ENCODE measurements at regions not wholly inside any gene's neighbourhood (a gene's known extent, or its start where the extent isn't known, plus 50 kb on each side); places are given as distances from the start of the nearest gene placed in this dataset.

GRCh38 chr5:61755726-61756222 is 423.7 kb downstream of the ZSWIM6 start:
- no peak overlapping the region for H3K4me3 ChIP-seq
- no peaks in the 10 kb centered on the region for H3K27me3 ChIP-seq
- no peak overlapping the region for H3K27ac ChIP-seq
- H3K9me3 ChIP-seq: no peaks in the 10 kb centered on the region
- no peak for DNase-seq
- no peaks in the 10 kb centered on the region for H3K4me1 ChIP-seq
- no peaks in the 10 kb centered on the region for H3K36me3 ChIP-seq (ENCODE audit: low read depth, missing control alignments)
- intact Hi-C loops (cut with DNase I; ENCODE audit: low total_unique reads): no loop called here
- WGBS, 2 donors: 89 to 92% methylated on average over 4 of the region's 4 CpGs
- no peak for TF ChIP-seq POLR2A (IDR thresholded peaks at IDR 0.05)
- TF ChIP-seq, protein P1, sequence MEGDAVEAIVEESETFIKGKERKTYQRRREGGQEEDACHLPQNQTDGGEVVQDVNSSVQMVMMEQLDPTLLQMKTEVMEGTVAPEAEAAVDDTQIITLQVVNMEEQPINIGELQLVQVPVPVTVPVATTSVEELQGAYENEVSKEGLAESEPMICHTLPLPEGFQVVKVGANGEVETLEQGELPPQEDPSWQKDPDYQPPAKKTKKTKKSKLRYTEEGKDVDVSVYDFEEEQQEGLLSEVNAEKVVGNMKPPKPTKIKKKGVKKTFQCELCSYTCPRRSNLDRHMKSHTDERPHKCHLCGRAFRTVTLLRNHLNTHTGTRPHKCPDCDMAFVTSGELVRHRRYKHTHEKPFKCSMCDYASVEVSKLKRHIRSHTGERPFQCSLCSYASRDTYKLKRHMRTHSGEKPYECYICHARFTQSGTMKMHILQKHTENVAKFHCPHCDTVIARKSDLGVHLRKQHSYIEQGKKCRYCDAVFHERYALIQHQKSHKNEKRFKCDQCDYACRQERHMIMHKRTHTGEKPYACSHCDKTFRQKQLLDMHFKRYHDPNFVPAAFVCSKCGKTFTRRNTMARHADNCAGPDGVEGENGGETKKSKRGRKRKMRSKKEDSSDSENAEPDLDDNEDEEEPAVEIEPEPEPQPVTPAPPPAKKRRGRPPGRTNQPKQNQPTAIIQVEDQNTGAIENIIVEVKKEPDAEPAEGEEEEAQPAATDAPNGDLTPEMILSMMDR (IDR thresholded peaks at IDR 0.05): no peak

DNA sequence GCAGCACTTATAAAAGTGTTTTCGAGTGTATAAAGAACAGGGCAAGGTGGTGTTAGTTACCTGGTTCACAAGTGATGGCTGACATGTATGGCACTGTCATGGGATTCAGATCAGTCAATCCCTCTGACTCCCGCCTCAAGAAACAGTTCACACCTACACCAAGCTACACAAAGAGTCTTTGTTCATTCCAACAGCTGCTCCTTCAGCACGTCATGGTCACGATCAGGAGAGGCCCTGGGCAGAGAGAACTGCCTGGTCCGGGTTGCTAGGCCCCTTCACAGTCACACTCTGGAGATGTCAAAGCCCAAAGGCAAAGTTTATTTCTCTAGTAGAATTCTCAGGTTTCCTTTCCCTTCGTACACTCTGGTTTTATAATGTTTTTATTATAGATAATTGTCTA is 426.7 kb downstream of the ZSWIM6 start:
- 68 to 80% methylated on average over 6 of the region's 6 CpGs for WGBS, 2 donors
- no peak for TF ChIP-seq POLR2A (IDR thresholded peaks at IDR 0.05)
- TF ChIP-seq, protein P1 (IDR thresholded peaks at IDR 0.05): no peak
- Histone ChIP-seq H3K27me3 (no peaks in the 10 kb centered on the region), H3K9me3 (no peaks in the 10 kb centered on the region), H3K4me1 (no peaks in the 10 kb centered on the region), H3K4me3 (no peak overlapping the region), H3K36me3 (ENCODE audit: low read depth, missing control alignments) (no peaks in the 10 kb centered on the region), H3K27ac (no peak overlapping the region)
- peak; percentile 58 for DNase-seq
- intact Hi-C loops (cut with DNase I; ENCODE audit: low total_unique reads): no loop called here

DNA sequence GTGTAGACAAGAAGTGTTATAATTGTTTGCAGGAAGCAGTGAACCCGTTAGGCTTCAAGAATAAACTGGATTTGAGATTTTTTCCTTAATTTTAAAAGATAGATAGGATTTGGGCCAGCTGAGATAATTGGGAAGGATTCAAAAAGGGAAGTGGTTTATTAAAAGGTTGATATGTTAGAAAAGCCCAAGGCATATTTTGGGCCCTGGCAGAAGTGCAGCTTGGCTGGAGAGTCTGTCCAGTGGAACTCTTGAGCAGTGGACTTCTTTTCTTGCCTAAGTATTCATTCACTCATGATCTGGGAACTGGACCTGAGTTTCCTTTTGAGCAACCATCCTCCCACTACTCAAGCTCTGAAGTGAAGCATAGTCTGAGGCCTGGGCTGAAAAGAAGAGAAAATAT is 433.4 kb downstream of the ZSWIM6 start:
- Histone ChIP-seq H3K36me3 (ENCODE audit: low read depth, missing control alignments) (no peaks in the 10 kb centered on the region), H3K27ac (no peak overlapping the region), H3K27me3 (no peaks in the 10 kb centered on the region), H3K4me1 (no peaks in the 10 kb centered on the region), H3K9me3 (no peaks in the 10 kb centered on the region), H3K4me3 (no peak overlapping the region)
- DNase-seq: no peak
- 70 to 71% methylated on average over 1 of the region's 1 CpG for WGBS, 2 donors
- intact Hi-C loops (cut with DNase I; ENCODE audit: low total_unique reads): no loop called here
- TF ChIP-seq, protein P1 (IDR thresholded peaks at IDR 0.05): no peak
- TF ChIP-seq POLR2A (IDR thresholded peaks at IDR 0.05): no peak

DNA sequence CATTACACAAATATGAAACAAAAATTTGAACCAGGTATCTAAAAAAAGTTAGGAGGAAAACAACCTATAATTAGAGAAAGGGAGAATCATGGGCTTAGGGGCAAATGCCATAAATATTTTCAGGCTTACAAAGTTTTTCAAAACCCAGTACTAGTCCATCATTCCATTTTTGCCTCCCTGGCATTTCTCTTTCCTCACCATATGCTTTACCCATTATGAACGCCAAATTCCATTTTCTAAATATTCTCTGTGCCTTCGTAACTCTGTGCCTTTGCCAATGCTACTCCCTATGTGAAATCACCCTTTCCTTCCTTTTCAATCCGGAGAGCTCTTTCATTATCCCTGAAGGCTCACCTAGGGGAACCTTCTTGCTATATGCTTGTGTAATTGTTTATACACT is 434.1 kb downstream of the ZSWIM6 start:
- WGBS, 2 donors: 80 to 92% methylated on average over 3 of the region's 3 CpGs
- intact Hi-C loops (cut with DNase I; ENCODE audit: low total_unique reads): no loop called here

More for the DNA sequence above, 434.1 kb downstream of the ZSWIM6 start:
- TF ChIP-seq, protein P1 (IDR thresholded peaks at IDR 0.05): no peak
- TF ChIP-seq POLR2A (IDR thresholded peaks at IDR 0.05): no peak
- Histone ChIP-seq H3K27me3 (no peaks in the 10 kb centered on the region), H3K36me3 (ENCODE audit: low read depth, missing control alignments) (no peaks in the 10 kb centered on the region), H3K27ac (no peak overlapping the region), H3K4me3 (no peak overlapping the region), H3K4me1 (no peaks in the 10 kb centered on the region), H3K9me3 (no peaks in the 10 kb centered on the region)
- DNase-seq: no peak

All from testis (tissue), 2 donors.